ENCODE measurements at regions not wholly inside any gene's neighbourhood (a gene's known extent, or its start where the extent isn't known, plus 50 kb on each side); places are given as distances from the start of the nearest gene placed in this dataset.

DNA sequence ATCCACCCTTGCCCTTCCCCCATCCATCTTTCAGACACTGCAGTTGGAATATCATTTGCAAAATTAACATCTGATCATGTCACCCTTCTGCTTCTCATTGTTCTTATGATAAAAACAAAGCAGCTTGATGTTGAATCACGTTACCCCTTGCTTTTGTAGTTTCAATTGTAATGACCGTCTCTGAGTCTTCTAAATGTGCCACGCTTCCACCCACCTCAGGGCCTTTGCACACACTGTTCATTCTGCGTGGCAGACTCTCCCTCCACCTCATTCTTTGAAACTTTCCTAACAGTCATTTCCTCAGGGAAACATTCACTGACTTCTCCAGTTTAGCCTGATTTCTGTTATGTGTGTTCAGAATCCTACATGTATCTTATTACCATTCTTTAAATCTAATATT is 143.6 kb upstream of the LMO4 start:
- DNase-seq (ENCODE audit: extremely low spot score, unreplicated experiment): no peak
- Mint-ChIP-seq H3K36me3 (no peaks in the 10 kb centered on the region), H3K9me3 (no peaks in the 10 kb centered on the region), H3K27me3 (no peaks in the 10 kb centered on the region), H3K4me3 (no peak overlapping the region), H3K27ac (no peak overlapping the region), H3K4me1 (ENCODE audit: unreplicated experiment) (peaks cover 5% of the 10 kb centered on the region)
- TF ChIP-seq, protein P1, sequence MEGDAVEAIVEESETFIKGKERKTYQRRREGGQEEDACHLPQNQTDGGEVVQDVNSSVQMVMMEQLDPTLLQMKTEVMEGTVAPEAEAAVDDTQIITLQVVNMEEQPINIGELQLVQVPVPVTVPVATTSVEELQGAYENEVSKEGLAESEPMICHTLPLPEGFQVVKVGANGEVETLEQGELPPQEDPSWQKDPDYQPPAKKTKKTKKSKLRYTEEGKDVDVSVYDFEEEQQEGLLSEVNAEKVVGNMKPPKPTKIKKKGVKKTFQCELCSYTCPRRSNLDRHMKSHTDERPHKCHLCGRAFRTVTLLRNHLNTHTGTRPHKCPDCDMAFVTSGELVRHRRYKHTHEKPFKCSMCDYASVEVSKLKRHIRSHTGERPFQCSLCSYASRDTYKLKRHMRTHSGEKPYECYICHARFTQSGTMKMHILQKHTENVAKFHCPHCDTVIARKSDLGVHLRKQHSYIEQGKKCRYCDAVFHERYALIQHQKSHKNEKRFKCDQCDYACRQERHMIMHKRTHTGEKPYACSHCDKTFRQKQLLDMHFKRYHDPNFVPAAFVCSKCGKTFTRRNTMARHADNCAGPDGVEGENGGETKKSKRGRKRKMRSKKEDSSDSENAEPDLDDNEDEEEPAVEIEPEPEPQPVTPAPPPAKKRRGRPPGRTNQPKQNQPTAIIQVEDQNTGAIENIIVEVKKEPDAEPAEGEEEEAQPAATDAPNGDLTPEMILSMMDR (conservative IDR thresholded peaks at IDR 0.05): no peak

DNA sequence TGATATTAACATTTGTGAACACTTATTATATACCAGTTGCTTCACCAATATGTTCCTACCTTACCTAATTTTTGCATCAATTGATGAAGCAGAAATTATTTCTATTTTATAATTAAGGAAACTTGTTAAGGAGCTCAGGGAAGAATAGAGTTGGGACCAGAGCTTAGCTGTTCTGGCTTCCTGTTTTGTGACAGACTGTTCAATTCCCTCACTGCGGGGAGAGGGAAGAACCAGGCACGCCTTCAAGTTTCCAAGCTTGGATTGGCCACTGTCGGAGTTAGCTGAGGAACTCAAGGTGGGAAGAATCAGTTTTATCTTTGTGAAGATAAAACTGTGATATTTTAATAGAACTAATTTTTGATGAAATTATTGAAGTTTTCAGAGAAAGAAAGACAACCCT is 142.3 kb upstream of the LMO4 start:
- H3K27me3 Mint-ChIP-seq: no peaks in the 10 kb centered on the region
- H3K36me3 Mint-ChIP-seq: no peaks in the 10 kb centered on the region
- H3K27ac Mint-ChIP-seq: no peak overlapping the region
- peaks cover 12% of the 10 kb centered on the region for H3K4me1 Mint-ChIP-seq (ENCODE audit: unreplicated experiment)
- DNase-seq (ENCODE audit: extremely low spot score, unreplicated experiment): no peak
- H3K4me3 Mint-ChIP-seq: no peak overlapping the region
- no peaks in the 10 kb centered on the region for H3K9me3 Mint-ChIP-seq
- TF ChIP-seq, protein P1 (conservative IDR thresholded peaks at IDR 0.05): no peak

DNA sequence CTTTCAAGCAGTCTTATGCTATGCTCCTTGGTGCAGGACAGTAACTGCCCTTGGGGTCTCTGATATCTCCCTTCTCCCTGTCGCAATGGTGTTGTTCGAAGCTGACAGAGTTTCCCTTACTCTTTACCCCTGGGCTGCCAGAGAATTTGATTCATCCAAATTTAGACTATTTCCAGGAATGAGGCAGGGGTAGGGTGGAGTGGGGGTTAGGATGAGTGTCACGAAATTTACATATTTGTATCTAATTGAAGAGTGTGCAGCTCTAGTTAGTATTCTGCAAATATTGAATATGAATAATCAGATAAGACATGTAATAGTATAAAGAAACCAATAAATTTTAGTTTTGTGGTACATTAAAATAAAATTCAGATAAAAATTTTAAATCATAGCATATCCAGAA is 140.0 kb upstream of the LMO4 start:
- no peaks in the 10 kb centered on the region for H3K27me3 Mint-ChIP-seq
- peaks cover 15% of the 10 kb centered on the region for H3K4me1 Mint-ChIP-seq (ENCODE audit: unreplicated experiment)
- H3K9me3 Mint-ChIP-seq: no peaks in the 10 kb centered on the region
- TF ChIP-seq, protein P1 (conservative IDR thresholded peaks at IDR 0.05): no peak
- no peaks in the 10 kb centered on the region for H3K36me3 Mint-ChIP-seq
- H3K27ac Mint-ChIP-seq: no peak overlapping the region
- DNase-seq (ENCODE audit: extremely low spot score, unreplicated experiment): no peak
- no peak overlapping the region for H3K4me3 Mint-ChIP-seq

DNA sequence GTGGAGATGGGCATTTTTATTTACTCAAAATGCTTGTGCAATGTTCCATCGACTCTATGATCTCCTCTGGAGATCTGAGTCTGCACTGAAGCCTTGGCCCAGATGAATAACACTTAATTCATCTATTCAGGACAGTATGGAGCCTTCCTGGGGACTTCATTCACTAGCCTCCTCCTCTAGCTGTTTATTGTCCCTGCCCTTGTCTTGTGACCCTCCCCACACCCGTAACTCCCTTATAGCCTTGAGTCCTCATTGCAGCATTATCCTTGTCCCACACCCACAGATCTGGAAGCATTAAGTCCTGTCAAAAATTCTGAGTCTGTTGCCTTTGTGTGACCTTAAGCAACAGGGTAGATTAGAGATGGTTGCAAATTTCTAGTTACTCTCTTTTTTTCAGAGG is 138.3 kb upstream of the LMO4 start:
- Mint-ChIP-seq H3K27me3 (no peaks in the 10 kb centered on the region), H3K9me3 (peaks cover 5% of the 10 kb centered on the region), H3K4me1 (ENCODE audit: unreplicated experiment) (peaks cover 15% of the 10 kb centered on the region), H3K27ac (no peak overlapping the region), H3K4me3 (no peak overlapping the region), H3K36me3 (no peaks in the 10 kb centered on the region)
- TF ChIP-seq, protein P1 (conservative IDR thresholded peaks at IDR 0.05): no peak
- no peak for DNase-seq (ENCODE audit: extremely low spot score, unreplicated experiment)

DNA sequence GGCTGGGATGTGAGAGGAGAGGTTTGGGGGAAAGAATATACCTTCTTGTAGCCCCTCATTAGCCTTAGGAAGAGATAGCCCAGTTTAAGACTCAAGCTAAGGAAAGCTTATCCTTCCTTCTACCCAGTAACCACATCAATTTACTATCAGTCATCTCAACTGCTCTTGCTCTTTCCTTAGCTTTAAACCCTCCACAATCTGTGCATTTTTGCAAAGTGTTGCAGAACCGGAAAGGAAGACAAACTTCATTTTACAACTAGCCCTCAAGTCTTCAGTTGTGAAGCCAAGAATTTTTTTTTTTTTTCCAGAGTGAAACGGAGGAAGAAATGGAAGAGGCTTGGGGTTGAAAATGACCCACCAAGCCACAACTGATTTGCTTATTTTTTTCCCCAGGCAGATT is 137.0 kb upstream of the LMO4 start:
- peaks cover 5% of the 10 kb centered on the region for H3K9me3 Mint-ChIP-seq
- no peak for DNase-seq (ENCODE audit: extremely low spot score, unreplicated experiment)

More for the DNA sequence above, 137.0 kb upstream of the LMO4 start:
- no peaks in the 10 kb centered on the region for H3K36me3 Mint-ChIP-seq
- H3K4me1 Mint-ChIP-seq (ENCODE audit: unreplicated experiment): peaks cover 15% of the 10 kb centered on the region
- no peaks in the 10 kb centered on the region for H3K27me3 Mint-ChIP-seq
- no peak overlapping the region for H3K27ac Mint-ChIP-seq
- TF ChIP-seq, protein P1 (conservative IDR thresholded peaks at IDR 0.05): no peak
- peak overlapping the region; percentile 12 for H3K4me3 Mint-ChIP-seq

Measured in type B pancreatic cell (in vitro differentiated cells).